Trophoblast cell (in vitro differentiated cells and primary cell): ENCODE measurements at regions not wholly inside any gene's neighbourhood (a gene's known extent, or its start where the extent isn't known, plus 50 kb on each side); places are given as distances from the start of the nearest gene placed in this dataset.

ENCODE experiments used
- DNase-seq, 2 donors: peaks; one replicate each; pipeline ENCODE4 v3.0.0-alpha.2; 2016
- H2AFZ ChIP-seq: 2 replicates; pipeline ENCODE4 v1.6.1; 2013; ENCODE audit warnings: low read length, moderate library complexity, mild to moderate bottlenecking; ENCODE audit not compliant: insufficient read depth, poor library complexity
- H2AK5ac ChIP-seq: 2 replicates; pipeline ENCODE4 v1.6.1; 2013; ENCODE audit warnings: mild to moderate bottlenecking, low read length
- H2BK120ac ChIP-seq: 2 replicates; pipeline ENCODE4 v1.6.1; 2013; ENCODE audit warnings: low read length, mild to moderate bottlenecking, moderate library complexity; ENCODE audit not compliant: insufficient read depth, poor library complexity
- H2BK12ac ChIP-seq: 2 replicates; pipeline ENCODE4 v1.6.1; 2013; ENCODE audit warnings: mild to moderate bottlenecking, low read length, moderate library complexity
- H2BK5ac ChIP-seq: 2 replicates; pipeline ENCODE4 v1.6.1; 2013; ENCODE audit warnings: low read length, low read depth, moderate library complexity, mild to moderate bottlenecking; ENCODE audit not compliant: poor library complexity
- H3K14ac ChIP-seq: 2 replicates; pipeline ENCODE4 v1.6.1; 2013; ENCODE audit warnings: mild to moderate bottlenecking, low read length
- H3K18ac ChIP-seq: 2 replicates; pipeline ENCODE4 v1.6.1; 2013; ENCODE audit warnings: mild to moderate bottlenecking, low read length
- H3K23ac ChIP-seq: 2 replicates; pipeline ENCODE4 v1.6.1; 2013; ENCODE audit warnings: low read length
- H3K27ac ChIP-seq: 2 replicates; pipeline ENCODE4 v1.5.1; 2013; ENCODE audit warnings: low read depth, mild to moderate bottlenecking, inconsistent platforms, low read length, moderate library complexity
- H3K27me3 ChIP-seq: 2 replicates; pipeline ENCODE4 v1.6.1; 2013; ENCODE audit warnings: inconsistent platforms, mild to moderate bottlenecking, low read length, moderate library complexity; ENCODE audit not compliant: insufficient read depth
- H3K36me3 ChIP-seq, 2 experiments: 1 replicate in 1 of 2; 2 replicates in 1 of 2; pipeline ENCODE4 v1.6.1; 2013; ENCODE audit warnings: low read length in 2 of 2, mild to moderate bottlenecking in 2 of 2, moderate library complexity in 1 of 2; ENCODE audit not compliant: insufficient read depth in 2 of 2, control insufficient read depth in 1 of 2
- H3K4ac ChIP-seq: 2 replicates; pipeline ENCODE4 v1.6.1; 2013; ENCODE audit warnings: low read depth, mild to moderate bottlenecking, low read length, moderate library complexity
- H3K4me1 ChIP-seq, 2 experiments: 1 replicate in 1 of 2; 2 replicates in 1 of 2; pipeline ENCODE4 v1.6.1; 2013; ENCODE audit warnings: low read length in 2 of 2, mild to moderate bottlenecking in 2 of 2, moderate library complexity in 1 of 2; ENCODE audit not compliant: insufficient read depth in 2 of 2, control insufficient read depth in 1 of 2
- H3K4me2 ChIP-seq: 2 replicates; pipeline ENCODE4 v1.6.1; 2013; ENCODE audit warnings: inconsistent platforms, mild to moderate bottlenecking, low read length, moderate library complexity
- H3K4me3 ChIP-seq: 2 replicates; pipeline ENCODE4 v1.5.1; 2013; ENCODE audit warnings: mild to moderate bottlenecking, low read depth, low read length, inconsistent platforms
- H3K79me1 ChIP-seq: one replicate; pipeline ENCODE4 v1.6.1; 2013; ENCODE audit warnings: low read length
- H3K79me2 ChIP-seq: 2 replicates; pipeline ENCODE4 v1.6.1; 2013; ENCODE audit warnings: low read length, mild to moderate bottlenecking; ENCODE audit not compliant: control insufficient read depth, insufficient read depth, poor library complexity
- H3K9ac ChIP-seq: 2 replicates; pipeline ENCODE4 v1.6.1; 2013; ENCODE audit warnings: mild to moderate bottlenecking, low read length
- H3K9me3 ChIP-seq: 2 replicates; pipeline ENCODE4 v1.6.1; 2013; ENCODE audit warnings: low read depth, mild to moderate bottlenecking, control low read depth, inconsistent platforms, low read length; ENCODE audit not compliant: insufficient read depth
- H4K12ac ChIP-seq: 2 replicates; pipeline ENCODE4 v1.6.1; 2013; ENCODE audit warnings: low read depth, mild to moderate bottlenecking, low read length, moderate library complexity
- H4K8ac ChIP-seq: 2 replicates; pipeline ENCODE4 v1.6.1; 2013; ENCODE audit warnings: low read depth, mild to moderate bottlenecking, low read length, moderate library complexity
- H4K91ac ChIP-seq: one replicate; pipeline ENCODE4 v1.6.1; 2013; ENCODE audit warnings: low read depth, mild to moderate bottlenecking, low read length, moderate library complexity
- WGBS: extraction: QIAGEN DNeasy Blood & Tissue Kit; methylation state at CpG from one replicate; pipeline ENCODE4 v1.1.7; 2013; ENCODE audit warnings: missing lambda C conversion rate; ENCODE audit not compliant: insufficient read length, insufficient coverage; ENCODE audit errors: extremely low coverage; 5-methylcytosine and 5-hydroxymethylcytosine counted together

GRCh38 chr3:59535791-59536221 lies 486.0 kb upstream of the CFAP20DC start:
- Histone ChIP-seq H3K14ac (no peak overlapping the region), H2AK5ac (no peak overlapping the region), H3K27ac (no peak overlapping the region), H3K9ac (no peak overlapping the region), H3K18ac (no peak overlapping the region), H2BK120ac (no peak overlapping the region), H4K12ac (no peak overlapping the region), H3K36me3 (no peaks in the 10 kb centered on the region), H2AFZ (no peak overlapping the region), H3K4me3 (no peak overlapping the region), H3K23ac (no peak overlapping the region), H4K91ac (no peak overlapping the region), H3K9me3 (no peaks in the 10 kb centered on the region), H2BK12ac (no peak overlapping the region), H3K79me2 (no peaks in the 10 kb centered on the region), H3K27me3 (no peaks in the 10 kb centered on the region), H4K8ac (no peak overlapping the region), H3K4me2 (no peak overlapping the region), H2BK5ac (no peak overlapping the region), H3K4me1 (no peaks in the 10 kb centered on the region), H3K79me1 (no peaks in the 10 kb centered on the region), H3K4ac (no peak overlapping the region)
- no peak for DNase-seq
- WGBS: no CpG with 5 or more reads among the region's 1 CpG

- Histone ChIP-seq H3K79me1 (no peaks in the 10 kb centered on the region), H3K23ac (no peak overlapping the region), H3K9ac (no peak overlapping the region), H4K8ac (no peak overlapping the region), H3K4me1 (no peaks in the 10 kb centered on the region), H2AK5ac (no peak overlapping the region), H4K91ac (no peak overlapping the region), H3K18ac (no peak overlapping the region), H2BK120ac (no peak overlapping the region), H3K27ac (no peak overlapping the region), H3K4me3 (no peak overlapping the region), H3K27me3 (no peaks in the 10 kb centered on the region), H3K36me3 (no peaks in the 10 kb centered on the region), H2BK12ac (no peak overlapping the region), H3K9me3 (no peaks in the 10 kb centered on the region), H2BK5ac (no peak overlapping the region), H2AFZ (no peak overlapping the region), H3K14ac (no peak overlapping the region), H3K4ac (no peak overlapping the region), H3K79me2 (no peaks in the 10 kb centered on the region), H3K4me2 (no peak overlapping the region), H4K12ac (no peak overlapping the region)
- no CpG with 5 or more reads among the region's 2 CpGs for WGBS
- no peak for DNase-seq
Measured at GRCh38 chr3:59531994-59532393, 482.2 kb upstream of the CFAP20DC start.

GRCh38 chr3:59531066-59531745 lies 481.4 kb upstream of the CFAP20DC start:
- no peaks in the 10 kb centered on the region for H3K79me2 ChIP-seq
- no peak overlapping the region for H2AFZ ChIP-seq
- H4K12ac ChIP-seq: no peak overlapping the region
- H3K79me1 ChIP-seq: no peaks in the 10 kb centered on the region
- no peaks in the 10 kb centered on the region for H3K9me3 ChIP-seq
- H2BK120ac ChIP-seq: no peak overlapping the region
- no CpG with 5 or more reads among the region's 3 CpGs for WGBS
- no peak overlapping the region for H3K4ac ChIP-seq
- no peak for DNase-seq
- no peak overlapping the region for H3K4me3 ChIP-seq
- no peak overlapping the region for H4K8ac ChIP-seq
- H3K4me2 ChIP-seq: no peak overlapping the region
- H2AK5ac ChIP-seq: no peak overlapping the region
- H4K91ac ChIP-seq: no peak overlapping the region
- H3K27ac ChIP-seq: no peak overlapping the region
- no peaks in the 10 kb centered on the region for H3K27me3 ChIP-seq
- no peak overlapping the region for H3K9ac ChIP-seq
- H3K14ac ChIP-seq: no peak overlapping the region
- H3K18ac ChIP-seq: no peak overlapping the region
- no peak overlapping the region for H3K23ac ChIP-seq
- H3K4me1 ChIP-seq: no peaks in the 10 kb centered on the region
- no peak overlapping the region for H2BK5ac ChIP-seq
- H2BK12ac ChIP-seq: no peak overlapping the region
- no peaks in the 10 kb centered on the region for H3K36me3 ChIP-seq

GRCh38 chr3:59528251-59528650 lies 478.4 kb upstream of the CFAP20DC start:
- Histone ChIP-seq H3K27ac (no peak overlapping the region), H4K91ac (no peak overlapping the region), H3K4me3 (no peak overlapping the region), H4K8ac (no peak overlapping the region), H2AK5ac (no peak overlapping the region), H3K4me2 (no peak overlapping the region), H3K79me1 (no peaks in the 10 kb centered on the region), H3K4ac (no peak overlapping the region), H2BK5ac (no peak overlapping the region), H3K23ac (no peak overlapping the region), H3K9ac (no peak overlapping the region), H2BK12ac (no peak overlapping the region), H3K27me3 (no peaks in the 10 kb centered on the region), H2BK120ac (no peak overlapping the region), H3K14ac (no peak overlapping the region), H2AFZ (no peak overlapping the region), H3K9me3 (no peaks in the 10 kb centered on the region), H3K36me3 (no peaks in the 10 kb centered on the region), H3K18ac (no peak overlapping the region), H3K4me1 (no peaks in the 10 kb centered on the region), H3K79me2 (no peaks in the 10 kb centered on the region), H4K12ac (no peak overlapping the region)
- no peak for DNase-seq
- no CpG with 5 or more reads among the region's 5 CpGs for WGBS
